HG03460 (cell line): ENCODE measurements at regions not wholly inside any gene's neighbourhood (a gene's known extent, or its start where the extent isn't known, plus 50 kb on each side); places are given as distances from the start of the nearest gene placed in this dataset.
"Not testable (repeated sequence)": the region's sequence is repeated elsewhere in the genome, so short reads cannot be mapped to it uniquely, and the experiment has no call there.

Experiments used
- ATAC-seq: cut with Tn5 transposase; IDR thresholded peaks from one replicate; pipeline ENCODE4 v1.9.1; 2021; ENCODE audit not compliant: unreplicated experiment

- no peak for ATAC-seq
These were observed 1026.9 kb upstream of the ADGRB3 start for GRCh38 chr6:67608099-67608749.

GRCh38 chr6:67606906-67607828, 1027.9 kb upstream of the ADGRB3 start:
- ATAC-seq: no peak

DNA sequence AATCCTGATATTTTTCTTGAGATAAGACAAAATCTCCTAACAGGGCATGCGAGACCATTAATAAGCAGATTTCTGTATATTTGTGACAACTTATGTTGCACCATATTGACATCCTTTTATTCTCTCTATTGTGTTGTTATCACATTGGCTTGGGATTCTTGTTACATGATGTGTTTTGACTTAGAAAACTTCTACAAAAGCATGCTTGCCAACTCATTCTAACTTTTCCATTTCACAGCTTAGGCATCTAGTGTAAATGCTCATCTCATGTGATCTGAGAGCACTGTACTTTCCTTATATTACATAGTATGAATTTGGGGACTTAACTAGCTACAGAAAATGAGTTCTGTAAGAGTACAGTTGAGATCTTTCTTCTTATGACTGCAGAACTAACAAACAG, 1040.7 kb upstream of the ADGRB3 start:
- ATAC-seq: no peak

- no peak for ATAC-seq
These were observed 1041.8 kb upstream of the ADGRB3 start for GRCh38 chr6:67593247-67593646.

- no peak for ATAC-seq
These were observed 1043.2 kb upstream of the ADGRB3 start for GRCh38 chr6:67591910-67592309.

DNA sequence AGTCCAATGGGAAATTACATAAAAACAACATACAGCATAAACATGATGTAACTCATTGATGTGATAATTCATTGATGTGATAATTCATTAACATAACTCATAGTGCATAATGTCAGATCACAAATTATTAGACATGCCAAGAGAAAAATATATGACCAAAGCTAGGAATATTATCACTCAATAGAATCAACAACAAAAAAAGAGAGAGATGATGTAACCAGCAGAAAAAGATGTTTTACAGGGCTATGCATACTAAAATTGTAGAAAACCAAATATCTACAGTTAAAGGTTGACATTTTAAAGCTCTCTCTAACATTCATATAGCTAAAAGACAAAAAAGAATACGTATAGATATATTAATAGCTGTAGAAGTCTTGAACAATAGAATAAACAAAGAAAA, 1067.2 kb upstream of the ADGRB3 start:
- no peak for ATAC-seq

DNA sequence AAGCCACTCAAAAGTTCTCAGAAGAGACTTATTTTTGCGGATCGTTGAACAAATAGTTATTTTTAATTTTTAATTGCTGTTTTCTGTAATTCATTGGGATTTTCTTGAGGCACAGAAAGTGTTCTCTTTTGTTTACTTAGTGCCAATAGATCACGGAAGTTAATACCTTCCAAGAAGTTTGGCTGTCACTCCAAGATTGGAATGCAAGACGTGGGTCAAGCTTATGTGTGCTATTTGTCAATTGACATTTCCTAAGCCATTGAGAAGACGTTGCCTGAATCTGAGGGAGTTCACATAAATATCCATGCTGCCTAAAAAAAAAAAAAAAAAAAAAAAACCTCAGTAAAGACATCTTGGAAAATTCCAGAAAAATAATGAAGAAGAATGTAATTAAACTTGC, 1071.4 kb upstream of the ADGRB3 start:
- ATAC-seq: no peak

- ATAC-seq: no peak
These were observed 1075.0 kb upstream of the ADGRB3 start for GRCh38 chr6:67560068-67560467.

- ATAC-seq: no peak
These were observed 1076.1 kb upstream of the ADGRB3 start for GRCh38 chr6:67558985-67559384.

DNA sequence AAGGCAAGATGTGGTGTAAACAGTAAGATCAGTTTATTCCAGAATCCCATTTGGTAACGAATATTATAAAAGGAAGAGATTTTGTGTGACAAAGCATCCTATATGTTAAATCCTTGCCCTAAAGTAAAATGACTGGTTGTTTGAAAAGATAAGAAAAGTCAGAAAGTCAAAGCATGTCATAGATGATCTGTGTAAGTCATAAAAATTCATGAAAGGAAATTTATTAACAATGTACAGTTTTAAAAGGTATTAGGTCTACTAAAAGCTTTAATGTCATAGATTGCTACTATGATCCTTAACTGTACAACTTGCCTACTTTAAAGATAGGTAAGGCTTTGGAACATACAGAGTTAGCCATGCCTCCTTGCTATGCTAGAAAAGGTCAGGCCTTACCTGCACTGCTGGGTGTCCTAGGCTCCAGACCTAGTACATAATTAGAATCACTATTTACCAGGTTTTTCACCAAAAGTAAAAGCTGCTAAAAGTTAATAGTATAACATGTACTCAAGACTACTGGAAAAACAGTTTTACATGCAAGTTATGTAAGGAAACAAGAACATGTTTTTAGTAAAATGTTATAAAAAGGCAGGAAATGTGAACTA, 1090.1 kb upstream of the ADGRB3 start:
- no peak for ATAC-seq

GRCh38 chr6:67541586-67541985, 1093.5 kb upstream of the ADGRB3 start:
- ATAC-seq: no peak

- no peak for ATAC-seq
These were observed 1097.0 kb upstream of the ADGRB3 start for GRCh38 chr6:67538032-67538431.

DNA sequence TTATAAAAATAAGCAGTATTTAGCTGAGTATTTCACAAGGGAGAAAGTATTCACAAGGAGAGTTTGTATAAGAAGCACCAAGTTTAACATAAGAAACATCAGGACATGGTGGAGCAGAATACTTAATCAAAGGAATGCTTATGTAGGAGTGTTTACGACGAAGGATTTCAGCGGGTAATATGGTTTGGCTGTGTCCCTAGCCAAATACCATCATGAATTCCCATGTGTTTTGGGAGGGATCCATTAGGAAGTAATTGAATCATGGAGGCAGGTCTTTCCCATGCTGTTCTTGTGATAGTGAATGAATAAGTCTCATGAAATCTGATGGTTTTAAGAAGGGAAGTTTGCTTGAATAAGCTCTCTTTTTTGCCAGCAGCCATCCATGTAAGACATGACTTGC, 1099.1 kb upstream of the ADGRB3 start:
- no peak for ATAC-seq

GRCh38 chr6:67506352-67506751, 1128.7 kb upstream of the ADGRB3 start:
- no peak for ATAC-seq

- no peak for ATAC-seq
These were observed 1133.3 kb upstream of the ADGRB3 start for GRCh38 chr6:67501755-67502154.

- ATAC-seq: no peak
These were observed 1137.3 kb upstream of the ADGRB3 start for GRCh38 chr6:67497749-67498148.

GRCh38 chr6:67496191-67496590, 1138.9 kb upstream of the ADGRB3 start:
- ATAC-seq: no peak

DNA sequence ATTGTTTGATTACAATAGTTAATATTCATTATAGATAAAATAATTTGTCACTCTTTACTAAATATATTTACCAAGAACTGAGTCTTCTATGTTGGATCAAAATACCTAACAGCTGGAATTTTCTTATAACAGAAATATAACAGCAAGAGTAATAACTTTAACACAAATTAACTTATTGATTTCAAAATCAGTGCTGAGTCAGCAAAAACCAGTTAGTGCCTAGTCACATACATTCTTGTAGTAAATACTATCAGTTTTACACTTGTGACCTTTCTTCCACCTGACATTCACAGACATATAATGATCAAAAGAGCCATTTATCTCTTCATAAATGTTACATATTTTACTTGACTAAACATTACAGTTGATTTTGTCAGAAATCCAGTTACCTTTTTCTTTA, 1141.4 kb upstream of the ADGRB3 start:
- ATAC-seq: no peak

DNA sequence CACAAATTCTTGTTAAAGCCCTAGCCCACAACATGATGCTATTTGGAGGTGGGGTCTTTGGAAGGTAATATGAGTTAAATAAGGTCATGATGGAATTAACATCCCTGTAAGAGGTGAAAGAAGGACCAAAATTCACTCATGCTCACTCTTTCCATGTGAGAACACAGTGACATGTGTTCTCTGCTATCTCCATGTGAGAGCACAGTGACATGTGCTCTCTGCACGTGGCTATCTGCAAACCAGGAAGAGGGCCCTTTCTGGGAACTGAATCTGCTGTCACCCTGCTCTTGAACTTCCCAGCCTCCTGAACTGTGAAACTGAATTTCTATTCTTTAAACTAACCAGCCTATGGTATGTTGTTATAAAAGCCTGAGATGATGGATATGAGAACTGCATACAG, 1159.4 kb upstream of the ADGRB3 start:
- ATAC-seq: no peak

GRCh38 chr6:67467341-67467740, 1167.7 kb upstream of the ADGRB3 start:
- no peak for ATAC-seq

DNA sequence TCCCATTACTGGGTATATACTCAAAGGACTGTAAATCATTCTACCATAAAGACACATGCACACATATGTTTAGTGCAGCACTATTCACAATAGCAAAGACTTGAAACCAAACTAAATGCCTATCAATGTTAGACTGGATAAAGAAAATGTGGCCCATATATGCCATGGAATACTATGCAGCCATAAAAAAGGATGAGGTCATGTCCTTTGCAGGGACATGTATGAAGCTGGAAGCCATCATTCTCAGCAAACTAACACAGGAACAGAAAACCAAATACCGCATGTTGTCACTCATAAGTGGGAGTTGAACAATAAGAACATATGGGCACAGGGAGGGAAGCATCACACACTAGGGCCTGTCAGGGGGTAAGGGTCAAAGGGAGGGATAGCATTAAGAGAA, 1172.4 kb upstream of the ADGRB3 start:
- not testable (repeated sequence) for ATAC-seq

GRCh38 chr6:67459556-67459955, 1175.5 kb upstream of the ADGRB3 start:
- no peak for ATAC-seq
